Epithelial cell of proximal tubule (primary cell): ENCODE measurements at regions not wholly inside any gene's neighbourhood (a gene's known extent, or its start where the extent isn't known, plus 50 kb on each side); places are given as distances from the start of the nearest gene placed in this dataset.
"Not testable (repeated sequence)": the region's sequence is repeated elsewhere in the genome, so short reads cannot be mapped to it uniquely, and the experiment has no call there.

ENCODE experiments used
- DNase-seq: peaks from one replicate; pipeline ENCODE4 v3.0.0-alpha.2; 2011; ENCODE audit warnings: low read depth
- H3K4me3 ChIP-seq: 2 replicates; pipeline ENCODE4 v1.5.1; 2011; ENCODE audit warnings: low read depth, mild to moderate bottlenecking, low read length
- CTCF ChIP-seq: conservative IDR thresholded peaks from 2 replicates; pipeline ENCODE4 v1.5.1; 2012; ENCODE audit warnings: low read depth, mild to moderate bottlenecking, low read length

- TF ChIP-seq CTCF, result no peak
- DNase-seq, result no peak
- H3K4me3 ChIP-seq, result no peak overlapping the region
These were observed 867.3 kb downstream of the PLA2G4A start for GRCh38 chr1:187696073-187696472.

- DNase-seq, H3K4me3 ChIP-seq: not testable (repeated sequence)
These were observed 874.7 kb downstream of the PLA2G4A start for GRCh38 chr1:187703138-187704130.

DNA sequence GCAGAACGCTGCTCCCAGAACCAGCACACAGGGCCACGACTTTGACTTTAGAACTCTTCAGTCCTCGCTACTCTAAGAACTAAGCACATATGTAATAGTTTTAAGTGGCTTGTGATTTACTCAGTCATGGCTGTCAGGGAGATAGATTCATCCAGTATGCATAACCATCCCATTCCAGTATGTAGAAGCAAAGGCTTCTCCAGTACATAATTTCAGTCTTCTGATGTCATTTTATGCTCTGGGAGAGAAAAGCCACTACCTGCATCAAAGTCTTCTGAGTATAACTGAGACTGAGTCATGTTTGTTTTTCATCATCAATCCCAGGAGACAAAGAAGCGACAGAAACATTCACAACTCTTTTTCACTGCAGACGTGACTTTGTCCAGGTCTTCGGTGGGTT is 885.7 kb downstream of the PLA2G4A start:
- no peak for DNase-seq
- no peak overlapping the region for H3K4me3 ChIP-seq

DNA sequence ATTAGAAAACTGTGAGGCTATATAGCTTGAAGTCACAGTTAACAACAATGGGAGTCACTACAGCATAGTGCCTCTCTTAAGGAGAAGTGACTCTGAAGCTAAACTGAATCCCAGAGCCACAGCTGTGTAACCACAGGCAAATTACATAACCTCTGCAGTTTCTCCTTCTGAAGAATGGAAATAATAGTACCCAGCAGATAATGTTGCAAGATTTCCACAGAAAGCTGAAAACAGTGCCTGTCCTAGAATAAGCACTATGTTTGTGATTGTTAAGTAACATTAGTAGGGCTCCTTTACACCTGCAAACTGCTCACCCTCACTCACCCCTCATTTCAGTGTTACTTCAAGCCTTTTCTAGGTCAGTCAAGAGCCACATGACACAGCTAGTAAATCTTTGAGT is 886.7 kb downstream of the PLA2G4A start:
- DNase-seq, result no peak
- H3K4me3 ChIP-seq, result no peak overlapping the region
- TF ChIP-seq CTCF, result no peak

More for the DNA sequence above, 885.7 kb downstream of the PLA2G4A start:
- TF ChIP-seq CTCF, result no peak

DNA sequence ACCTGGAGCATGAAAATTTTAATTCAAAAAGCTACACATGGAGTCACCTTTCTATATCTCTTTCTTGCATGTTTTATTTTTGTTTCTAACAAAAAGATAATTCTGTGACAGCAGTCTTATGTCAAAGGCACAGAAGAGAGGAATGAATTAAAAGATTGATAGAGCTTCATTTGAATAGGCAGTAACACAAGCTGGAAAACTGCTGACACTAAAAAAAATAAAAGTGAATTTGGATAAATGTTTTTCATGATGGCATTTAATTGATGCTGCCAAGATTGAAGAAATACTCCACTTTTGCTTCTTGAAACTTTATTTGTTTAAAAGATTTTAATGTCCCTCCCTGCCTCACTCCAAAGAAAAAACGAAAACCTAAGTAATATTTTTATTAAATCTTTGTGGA is 887.4 kb downstream of the PLA2G4A start:
- no peak overlapping the region for H3K4me3 ChIP-seq
- TF ChIP-seq CTCF, result no peak
- no peak for DNase-seq

GRCh38 chr1:187718527-187718926 is 889.8 kb downstream of the PLA2G4A start:
- DNase-seq, result no peak

DNA sequence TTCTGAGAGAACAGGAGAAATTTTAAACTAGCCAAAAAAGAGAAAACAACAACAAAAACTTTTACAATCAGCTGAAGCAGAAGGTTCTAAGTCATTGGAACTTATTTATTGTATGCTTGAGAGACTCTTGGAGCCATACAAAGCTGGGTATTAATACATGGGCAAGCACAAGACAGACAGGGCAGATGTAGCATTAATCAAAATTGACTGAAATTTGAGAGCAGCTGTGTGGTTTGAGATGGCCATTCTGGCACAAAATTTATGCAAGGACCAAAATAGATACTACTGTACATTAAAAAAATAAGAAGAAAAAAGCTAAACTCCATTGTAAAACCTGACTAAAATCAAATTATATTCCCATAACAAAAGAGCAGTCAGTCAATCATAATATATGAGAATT is 892.5 kb downstream of the PLA2G4A start:
- no peak for DNase-seq
- H3K4me3 ChIP-seq, result no peak overlapping the region
- no peak for TF ChIP-seq CTCF

More at GRCh38 chr1:187718527-187718926, 889.8 kb downstream of the PLA2G4A start:
- TF ChIP-seq CTCF, result no peak
- H3K4me3 ChIP-seq, result no peak overlapping the region
